ENCODE measurements at regions not wholly inside any gene's neighbourhood (a gene's known extent, or its start where the extent isn't known, plus 50 kb on each side); places are given as distances from the start of the nearest gene placed in this dataset.
A peak's percentile ranks its signal among the peaks of the same experiment; 100 is the strongest.

- Histone ChIP-seq H3K4me1 (no peaks in the 10 kb centered on the region), H3K9me3 (peaks cover 0 to 4% (median 0%) of the 10 kb centered on the region in 4 donors), H3K27ac (no peak overlapping the region), H3K36me3 (no peaks in the 10 kb centered on the region), H3K27me3 (no peaks in the 10 kb centered on the region), H3K4me3 (no peak overlapping the region)
- TF ChIP-seq POLR2A (IDR thresholded peaks at IDR 0.05): no peak
- TF ChIP-seq CTCF (IDR thresholded peaks at IDR 0.05): no peak
- no peak for DNase-seq
Observed at GRCh38 chr5:123681061-123681460, 169.1 kb downstream of the CSNK1G3 start.

GRCh38 chr5:123673107-123673506, 161.1 kb downstream of the CSNK1G3 start:
- no peak overlapping the region for H3K27ac ChIP-seq
- no peaks in the 10 kb centered on the region for H3K9me3 ChIP-seq
- TF ChIP-seq CTCF (IDR thresholded peaks at IDR 0.05) (no peak), POLR2A (IDR thresholded peaks at IDR 0.05) (no peak)
- H3K36me3 ChIP-seq: no peaks in the 10 kb centered on the region
- DNase-seq: no peak
- H3K4me1 ChIP-seq: no peaks in the 10 kb centered on the region
- no peaks in the 10 kb centered on the region for H3K27me3 ChIP-seq
- H3K4me3 ChIP-seq: no peak overlapping the region

GRCh38 chr5:123671711-123672456, 159.9 kb downstream of the CSNK1G3 start:
- H3K27me3 ChIP-seq: no peaks in the 10 kb centered on the region
- DNase-seq: no peak
- H3K36me3 ChIP-seq: no peaks in the 10 kb centered on the region
- no peak overlapping the region for H3K27ac ChIP-seq
- TF ChIP-seq CTCF (IDR thresholded peaks at IDR 0.05) (no peak), POLR2A (IDR thresholded peaks at IDR 0.05) (no peak)
- H3K4me3 ChIP-seq: no peak overlapping the region
- no peaks in the 10 kb centered on the region for H3K9me3 ChIP-seq
- H3K4me1 ChIP-seq: no peaks in the 10 kb centered on the region

GRCh38 chr5:123671042-123671441, 159.1 kb downstream of the CSNK1G3 start:
- Histone ChIP-seq H3K27me3 (no peaks in the 10 kb centered on the region), H3K4me3 (no peak overlapping the region), H3K36me3 (no peaks in the 10 kb centered on the region), H3K9me3 (no peaks in the 10 kb centered on the region), H3K27ac (no peak overlapping the region), H3K4me1 (no peaks in the 10 kb centered on the region)
- DNase-seq: peak in 2 of 3 donors; percentile 53 to 76
- TF ChIP-seq CTCF (IDR thresholded peaks at IDR 0.05): peak; percentile 61 to 76 (median 71)
- TF ChIP-seq POLR2A (IDR thresholded peaks at IDR 0.05): no peak
